ENCODE measurements at regions not wholly inside any gene's neighbourhood (a gene's known extent, or its start where the extent isn't known, plus 50 kb on each side); places are given as distances from the start of the nearest gene placed in this dataset.
A peak's percentile ranks its signal among the peaks of the same experiment; 100 is the strongest.

- no peak for DNase-seq (ENCODE audit: extremely low read depth, low read depth)
- TF ChIP-seq CTCF (IDR thresholded peaks at IDR 0.05; ENCODE audit: low read depth, low read length, missing control alignments), result no peak
- H3K4me3 ChIP-seq (replicated peaks; ENCODE audit: low read depth, low read length), result no peak overlapping the region
These were observed 166.9 kb upstream of the BMPER start for GRCh38 chr7:33738260-33738935.

- no peak for TF ChIP-seq CTCF (IDR thresholded peaks at IDR 0.05; ENCODE audit: low read depth, low read length, missing control alignments)
- no peak for DNase-seq (ENCODE audit: extremely low read depth, low read depth)
- no peak overlapping the region for H3K4me3 ChIP-seq (replicated peaks; ENCODE audit: low read depth, low read length)
These were observed 166.1 kb upstream of the BMPER start for GRCh38 chr7:33739286-33739685.

GRCh38 chr7:33742521-33742920, 162.8 kb upstream of the BMPER start:
- TF ChIP-seq CTCF (IDR thresholded peaks at IDR 0.05; ENCODE audit: low read depth, low read length, missing control alignments), result no peak
- DNase-seq (ENCODE audit: extremely low read depth, low read depth), result no peak

GRCh38 chr7:33742999-33743587, 162.2 kb upstream of the BMPER start:
- no peak overlapping the region for H3K4me3 ChIP-seq (replicated peaks; ENCODE audit: low read depth, low read length)
- no peak for TF ChIP-seq CTCF (IDR thresholded peaks at IDR 0.05; ENCODE audit: low read depth, low read length, missing control alignments)
- DNase-seq (ENCODE audit: extremely low read depth, low read depth), result no peak

More at GRCh38 chr7:33742521-33742920, 162.8 kb upstream of the BMPER start:
- no peak overlapping the region for H3K4me3 ChIP-seq (replicated peaks; ENCODE audit: low read depth, low read length)

GRCh38 chr7:33743594-33743993, 161.7 kb upstream of the BMPER start:
- H3K4me3 ChIP-seq (replicated peaks; ENCODE audit: low read depth, low read length), result no peak overlapping the region
- no peak for TF ChIP-seq CTCF (IDR thresholded peaks at IDR 0.05; ENCODE audit: low read depth, low read length, missing control alignments)
- DNase-seq (ENCODE audit: extremely low read depth, low read depth), result peak; percentile 38

GRCh38 chr7:33744293-33745075, 160.9 kb upstream of the BMPER start:
- TF ChIP-seq CTCF (IDR thresholded peaks at IDR 0.05; ENCODE audit: low read depth, low read length, missing control alignments), result peak; percentile 28
- DNase-seq (ENCODE audit: extremely low read depth, low read depth), result no peak

More at GRCh38 chr7:33744293-33745075, 160.9 kb upstream of the BMPER start:
- H3K4me3 ChIP-seq (replicated peaks; ENCODE audit: low read depth, low read length), result no peak overlapping the region
